H1 (cell line): ENCODE measurements at regions not wholly inside any gene's neighbourhood (a gene's known extent, or its start where the extent isn't known, plus 50 kb on each side); places are given as distances from the start of the nearest gene placed in this dataset.
"Not testable (repeated sequence)": the region's sequence is repeated elsewhere in the genome, so short reads cannot be mapped to it uniquely, and the experiment has no call there.

ENCODE experiments used
- CTCF ChIA-PET: fragments of 300-600 bp; sonication (Branson Sonifier 250); formaldehyde crosslinking; loops from one replicate; lab custom pipeline; 2021; ENCODE audit not compliant: partially characterized antibody; lab: Charles Lee
- POLR2A ChIA-PET: fragments of 300-600 bp; sonication (Branson Sonifier 250); formaldehyde crosslinking; loops from one replicate; lab custom pipeline; 2021; ENCODE audit warnings: inconsistent platforms; ENCODE audit not compliant: partially characterized antibody; lab: Charles Lee
- DNase-seq, 2 experiments: peaks; one replicate each; pipeline versions ENCODE4 v3.0.0 to v3.0.0-alpha.2; 2010 to 2022; ENCODE audit warnings: low spot score in 2 of 2, low read depth in 1 of 2, mixed read lengths in 1 of 2
- FAIRE-seq: peaks from 2 replicates; lab custom pipeline; 2011; peaks lifted over from hg19 to GRCh38; lab: Jason Lieb, UNC
- H2AFZ ChIP-seq: 2 replicates; pipeline ENCODE4 v1.8.1; 2012; ENCODE audit warnings: low read length, inconsistent platforms
- H2AK5ac ChIP-seq: 2 replicates; pipeline ENCODE4 v1.6.1; 2013; ENCODE audit warnings: low read depth, low read length
- H2BK120ac ChIP-seq: replicated peaks from 2 replicates; pipeline ENCODE3; 2013; ENCODE audit warnings: low read depth, low read length, inconsistent platforms
- H2BK12ac ChIP-seq: 2 replicates; pipeline ENCODE4 v1.6.1; 2013; ENCODE audit warnings: low read depth, low read length
- H2BK15ac ChIP-seq: 2 replicates; pipeline ENCODE4 v1.6.1; 2013; ENCODE audit warnings: low read length
- H2BK20ac ChIP-seq: 2 replicates; pipeline ENCODE4 v1.6.1; 2013; ENCODE audit warnings: low read length
- H2BK5ac ChIP-seq: 2 replicates; pipeline ENCODE4 v1.6.1; 2013; ENCODE audit warnings: low read depth, low read length
- H3K14ac ChIP-seq: 2 replicates; pipeline ENCODE4 v1.6.1; 2013; ENCODE audit warnings: inconsistent platforms; ENCODE audit not compliant: insufficient read length
- H3K18ac ChIP-seq: 2 replicates; pipeline ENCODE4 v1.6.1; 2013; ENCODE audit warnings: low read length; ENCODE audit errors: extremely low read depth
- H3K23ac ChIP-seq: 2 replicates; pipeline ENCODE4 v1.6.1; 2013; ENCODE audit warnings: inconsistent platforms; ENCODE audit not compliant: insufficient read length
- H3K23me2 ChIP-seq: 2 replicates; pipeline ENCODE4 v1.6.1; 2013; ENCODE audit warnings: low read depth, low read length
- H3K27ac ChIP-seq: 2 replicates; pipeline ENCODE4 v1.6.1; 2011; ENCODE audit warnings: low read depth, low read length, inconsistent platforms
- H3K27me3 ChIP-seq, 4 experiments: replicated peaks in 1 of 4; 1 replicate in 1 of 4; 2 replicates in 3 of 4; pipeline versions ENCODE4 v1.6.1 to v1.8.1; 2011 to 2013; ENCODE audit warnings: low read length in 3 of 4, mild to moderate bottlenecking in 3 of 4, inconsistent platforms in 2 of 4, mixed read lengths in 2 of 4, moderate library complexity in 1 of 4; ENCODE audit not compliant: control insufficient read depth in 3 of 4, insufficient read depth in 3 of 4; ENCODE audit errors: extremely low read depth in 1 of 4
- H3K36me3 ChIP-seq, 4 experiments: 2 replicates each; pipeline versions ENCODE4 v1.6.1 to v1.8.1; 2011 to 2013; ENCODE audit warnings: mild to moderate bottlenecking in 4 of 4, low read length in 3 of 4, moderate library complexity in 2 of 4, control low read depth in 1 of 4, inconsistent platforms in 1 of 4; ENCODE audit not compliant: insufficient read depth in 4 of 4, control insufficient read depth in 2 of 4
- H3K4ac ChIP-seq: replicated peaks from 2 replicates; pipeline ENCODE3; 2013; ENCODE audit warnings: low read length, low read depth, mixed read lengths, inconsistent platforms; ENCODE audit not compliant: insufficient read length
- H3K4me1 ChIP-seq, 4 experiments: replicated peaks in 1 of 4; 1 replicate in 1 of 4; 2 replicates in 3 of 4; pipeline versions ENCODE4 v1.6.1 to v1.8.1; 2011 to 2013; ENCODE audit warnings: low read length in 3 of 4, inconsistent platforms in 2 of 4, mixed read lengths in 1 of 4; ENCODE audit not compliant: insufficient read depth in 4 of 4, control insufficient read depth in 3 of 4
- H3K4me2 ChIP-seq, 2 experiments: 2 replicates each; pipeline versions ENCODE4 v1.6.1 to v1.8.1; 2011 to 2013; ENCODE audit warnings: low read depth in 2 of 2, low read length in 2 of 2, control low read depth in 1 of 2, inconsistent platforms in 1 of 2, mild to moderate bottlenecking in 1 of 2; ENCODE audit not compliant: insufficient read depth in 1 of 2
- H3K4me3 ChIP-seq, 4 experiments: fragments of 200-600, 300-600 bp in 1 of 4; sonication (generic), shearing (Covaris generic), sonication (Bioruptor Twin) in 1 of 4; 2 replicates each; pipeline versions ENCODE4 v1.5.1 to v1.8.1; 2011 to 2016; ENCODE audit warnings: low read length in 4 of 4, low read depth in 3 of 4, control low read depth in 2 of 4, inconsistent platforms in 2 of 4, mild to moderate bottlenecking in 2 of 4, mixed read lengths in 1 of 4, moderate library complexity in 1 of 4; ENCODE audit not compliant: insufficient read depth in 2 of 4; ENCODE audit errors: extremely low read depth in 1 of 4
- H3K56ac ChIP-seq: replicated peaks from 2 replicates; pipeline ENCODE3; 2013; ENCODE audit warnings: low read depth, mild to moderate bottlenecking, mixed read lengths, low read length, inconsistent platforms; ENCODE audit not compliant: insufficient read length
- H3K79me1 ChIP-seq: 2 replicates; pipeline ENCODE4 v1.6.1; 2013; ENCODE audit warnings: low read depth, low read length, control low read depth
- H3K79me2 ChIP-seq, 2 experiments: 2 replicates each; pipeline versions ENCODE4 v1.6.1 to v1.8.1; 2012 to 2013; ENCODE audit warnings: low read length in 2 of 2, mild to moderate bottlenecking in 2 of 2, inconsistent platforms in 1 of 2; ENCODE audit not compliant: insufficient read depth in 2 of 2, control insufficient read depth in 1 of 2
- H3K9ac ChIP-seq, 4 experiments: replicated peaks in 1 of 4; 1 replicate in 1 of 4; 2 replicates in 3 of 4; pipeline versions ENCODE4 v1.6.1 to v1.8.1; 2011 to 2013; ENCODE audit warnings: low read depth in 3 of 4, low read length in 3 of 4, control low read depth in 2 of 4, mild to moderate bottlenecking in 2 of 4, moderate library complexity in 2 of 4, inconsistent platforms in 1 of 4; ENCODE audit errors: extremely low read depth in 1 of 4
- H3K9me3 ChIP-seq, 2 experiments: 2 replicates each; pipeline versions ENCODE4 v1.6.1 to v1.8.1; 2012 to 2013; ENCODE audit warnings: mild to moderate bottlenecking in 2 of 2, moderate library complexity in 2 of 2, control low read depth in 1 of 2, inconsistent platforms in 1 of 2, low read depth in 1 of 2, low read length in 1 of 2, mixed read lengths in 1 of 2; ENCODE audit not compliant: insufficient read depth in 2 of 2
- H4K20me1 ChIP-seq, 2 experiments: replicated peaks in 1 of 2; 2 replicates each; pipeline versions ENCODE3 to v1.8.1; 2011 to 2013; ENCODE audit warnings: inconsistent platforms in 2 of 2, low read length in 2 of 2, mild to moderate bottlenecking in 1 of 2; ENCODE audit not compliant: insufficient read depth in 2 of 2, control insufficient read depth in 1 of 2
- H4K5ac ChIP-seq: 2 replicates; pipeline ENCODE4 v1.6.1; 2013; ENCODE audit warnings: low read length, low read depth, mixed read lengths, inconsistent platforms; ENCODE audit not compliant: insufficient read length
- H4K8ac ChIP-seq: 2 replicates; pipeline ENCODE4 v1.8.0; 2013; ENCODE audit warnings: mild to moderate bottlenecking, moderate library complexity, low read length, inconsistent platforms; ENCODE audit not compliant: insufficient read depth; ENCODE audit errors: extremely low read depth
- H4K91ac ChIP-seq: replicated peaks from 2 replicates; pipeline ENCODE3; 2013; ENCODE audit warnings: low read length, mixed read lengths, inconsistent platforms; ENCODE audit not compliant: insufficient read length
- NANOG ChIP-seq: IDR thresholded peaks from 2 replicates; pipeline ENCODE4 v1.6.1; 2011; ENCODE audit warnings: low read length, low read depth, mild to moderate bottlenecking, inconsistent platforms; ENCODE audit not compliant: insufficient read depth, poor library complexity, severe bottlenecking
- USF2 ChIP-seq: IDR thresholded peaks from 2 replicates; pipeline ENCODE4 v1.6.1; 2011; ENCODE audit warnings: low read length, improper control_type of control experiment
- WGBS, 2 experiments: shearing (Covaris generic) in 1 of 2; methylation state at CpG; one replicate each; pipeline versions ENCODE4 v1.1.6 to v1.1.7; 2013 to 2015; ENCODE audit warnings: low lambda C conversion rate in 2 of 2, mixed read lengths in 2 of 2, inconsistent platforms in 1 of 2, low coverage in 1 of 2, missing lambda C conversion rate in 1 of 2; ENCODE audit not compliant: insufficient replicate concordance in 2 of 2, insufficient coverage in 1 of 2, insufficient read length in 1 of 2; ENCODE audit errors: extremely low coverage in 1 of 2, missing lambda C conversion rate in 1 of 2; 5-methylcytosine and 5-hydroxymethylcytosine counted together

- Histone ChIP-seq H2AK5ac (no peak overlapping the region), H2BK20ac (no peak overlapping the region), H3K4me2 (no peak overlapping the region), H3K4me1 (no peaks in the 10 kb centered on the region), H3K79me1 (no peaks in the 10 kb centered on the region), H2BK15ac (no peak overlapping the region), H3K79me2 (no peaks in the 10 kb centered on the region), H3K36me3 (no peaks in the 10 kb centered on the region), H3K14ac (no peak overlapping the region), H2BK120ac (no peak overlapping the region), H3K9ac (no peak overlapping the region), H4K8ac (no peak overlapping the region), H4K20me1 (no peaks in the 10 kb centered on the region), H3K27ac (no peak overlapping the region), H2AFZ (no peak overlapping the region), H3K4me3 (no peak overlapping the region), H4K91ac (no peak overlapping the region), H3K56ac (no peak overlapping the region), H3K9me3 (no peaks in the 10 kb centered on the region), H2BK12ac (no peak overlapping the region), H4K5ac (no peak overlapping the region), H2BK5ac (no peak overlapping the region), H3K18ac (no peak overlapping the region), H3K4ac (no peak overlapping the region), H3K23ac (no peak overlapping the region), H3K23me2 (no peaks in the 10 kb centered on the region), H3K27me3 (no peaks in the 10 kb centered on the region)
- POLR2A ChIA-PET: no interaction called here
- TF ChIP-seq NANOG (no peak), USF2 (no peak)
- CTCF ChIA-PET: no interaction called here
- WGBS, 2 experiments: 95% methylated on average over 1 of the region's 1 CpG; no CpG with 5 or more reads in 1 of the 2 experiments
- FAIRE-seq: no peak
- DNase-seq: no peak
Measured at GRCh38 chr4:69360271-69360670, 80.0 kb downstream of the UGT2B28 start.

- H3K4me2 ChIP-seq, H4K20me1 ChIP-seq, H3K36me3 ChIP-seq, H3K4ac ChIP-seq, H3K27ac ChIP-seq, H3K23ac ChIP-seq, DNase-seq, H4K91ac ChIP-seq, H3K23me2 ChIP-seq, FAIRE-seq, CTCF ChIA-PET, H2BK15ac ChIP-seq, H3K79me1 ChIP-seq, H3K18ac ChIP-seq, H3K4me3 ChIP-seq, H2AK5ac ChIP-seq, H3K9me3 ChIP-seq, H3K14ac ChIP-seq, H3K27me3 ChIP-seq, H2BK5ac ChIP-seq, H3K79me2 ChIP-seq, H4K5ac ChIP-seq, H3K56ac ChIP-seq, H2BK12ac ChIP-seq, H2BK20ac ChIP-seq, POLR2A ChIA-PET, H3K4me1 ChIP-seq, H4K8ac ChIP-seq, H3K9ac ChIP-seq, H2BK120ac ChIP-seq, H2AFZ ChIP-seq: not testable (repeated sequence)
Measured at GRCh38 chr4:69360768-69361167, 80.5 kb downstream of the UGT2B28 start.
